ENCODE measurements at regions not wholly inside any gene's neighbourhood (a gene's known extent, or its start where the extent isn't known, plus 50 kb on each side); places are given as distances from the start of the nearest gene placed in this dataset.
A peak's percentile ranks its signal among the peaks of the same experiment; 100 is the strongest.

DNA sequence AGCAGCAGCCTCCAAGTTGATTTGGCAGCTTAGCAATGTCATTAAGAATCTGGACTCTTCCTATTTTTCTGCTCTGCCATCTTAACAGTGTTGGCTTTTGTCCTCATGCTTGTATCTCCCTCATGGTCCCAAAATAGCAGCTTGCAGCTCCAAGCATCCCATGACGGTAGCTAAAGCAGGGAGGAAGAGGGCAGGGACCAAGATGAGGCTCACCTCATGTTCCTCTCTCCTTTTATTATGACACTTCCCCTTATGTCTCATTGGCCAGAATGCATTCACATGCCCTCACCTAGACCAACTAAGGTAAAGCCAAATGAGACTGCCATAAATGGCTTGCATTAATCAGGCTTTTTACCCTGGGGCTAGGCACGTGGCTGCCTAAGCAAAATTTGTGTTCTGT is 382.4 kb downstream of the SHQ1 start:
- no peaks in the 10 kb centered on the region for H3K36me3 Mint-ChIP-seq
- no peaks in the 10 kb centered on the region for H3K4me1 Mint-ChIP-seq
- H3K4me3 Mint-ChIP-seq, result no peak overlapping the region
- DNase-seq, result no peak
- no peaks in the 10 kb centered on the region for H3K9me3 Mint-ChIP-seq
- peaks cover 12 to 13% of the 10 kb centered on the region in 2 donors for H3K27me3 Mint-ChIP-seq
- Histone ChIP-seq H3K4me3 (ENCODE audit: low read length) (no peak overlapping the region), H3K9me3 (ENCODE audit: low read length) (no peaks in the 10 kb centered on the region), H3K4me1 (ENCODE audit: insufficient read depth, low read length) (no peaks in the 10 kb centered on the region), H3K36me3 (ENCODE audit: insufficient read depth, low read length) (no peaks in the 10 kb centered on the region), H3K27me3 (ENCODE audit: insufficient read depth, low read length, poor library complexity, severe bottlenecking) (no peaks in the 10 kb centered on the region), H3K27ac (ENCODE audit: low read depth, low read length) (no peak overlapping the region)
- no peak overlapping the region for H3K27ac Mint-ChIP-seq
- ChIA-PET POLR2A (no interaction called here), CTCF (no interaction called here)

GRCh38 chr3:72463083-72463482 is 385.2 kb downstream of the SHQ1 start:
- DNase-seq, result no peak
- no peaks in the 10 kb centered on the region for H3K9me3 ChIP-seq (ENCODE audit: low read length)
- no peak overlapping the region for H3K27ac ChIP-seq (ENCODE audit: low read depth, low read length)
- ChIA-PET CTCF (no interaction called here), POLR2A (no interaction called here)
- no peaks in the 10 kb centered on the region for H3K4me1 Mint-ChIP-seq
- H3K36me3 Mint-ChIP-seq, result no peaks in the 10 kb centered on the region
- no peaks in the 10 kb centered on the region for H3K27me3 ChIP-seq (ENCODE audit: insufficient read depth, low read length, poor library complexity, severe bottlenecking)
- H3K9me3 Mint-ChIP-seq, result no peaks in the 10 kb centered on the region
- no peaks in the 10 kb centered on the region for H3K4me1 ChIP-seq (ENCODE audit: insufficient read depth, low read length)
- H3K27ac Mint-ChIP-seq, result no peak overlapping the region
- H3K36me3 ChIP-seq (ENCODE audit: insufficient read depth, low read length), result no peaks in the 10 kb centered on the region
- H3K27me3 Mint-ChIP-seq, result peaks cover 10 to 23% of the 10 kb centered on the region in 2 donors
- no peak overlapping the region for H3K4me3 Mint-ChIP-seq
- H3K4me3 ChIP-seq (ENCODE audit: low read length), result no peak overlapping the region

- Mint-ChIP-seq H3K4me1 (no peaks in the 10 kb centered on the region), H3K36me3 (no peaks in the 10 kb centered on the region), H3K27ac (peak overlapping the region in 1 of 8 donors; percentile 67), H3K4me3 (no peak overlapping the region), H3K27me3 (peaks cover 10 to 23% of the 10 kb centered on the region in 2 donors), H3K9me3 (no peaks in the 10 kb centered on the region)
- Histone ChIP-seq H3K4me3 (ENCODE audit: low read length) (no peak overlapping the region), H3K4me1 (ENCODE audit: insufficient read depth, low read length) (no peaks in the 10 kb centered on the region), H3K36me3 (ENCODE audit: insufficient read depth, low read length) (no peaks in the 10 kb centered on the region), H3K27ac (ENCODE audit: low read depth, low read length) (no peak overlapping the region), H3K27me3 (ENCODE audit: insufficient read depth, low read length, poor library complexity, severe bottlenecking) (no peaks in the 10 kb centered on the region), H3K9me3 (ENCODE audit: low read length) (no peaks in the 10 kb centered on the region)
- ChIA-PET CTCF (no interaction called here), POLR2A (no interaction called here)
- DNase-seq, result no peak
Observed at GRCh38 chr3:72462595-72463011, 385.6 kb downstream of the SHQ1 start.

GRCh38 chr3:72461787-72462186 is 386.5 kb downstream of the SHQ1 start:
- Histone ChIP-seq H3K4me3 (ENCODE audit: low read length) (no peak overlapping the region), H3K27me3 (ENCODE audit: insufficient read depth, low read length, poor library complexity, severe bottlenecking) (no peaks in the 10 kb centered on the region), H3K9me3 (ENCODE audit: low read length) (no peaks in the 10 kb centered on the region), H3K4me1 (ENCODE audit: insufficient read depth, low read length) (no peaks in the 10 kb centered on the region), H3K36me3 (ENCODE audit: insufficient read depth, low read length) (no peaks in the 10 kb centered on the region), H3K27ac (ENCODE audit: low read depth, low read length) (no peak overlapping the region)
- Mint-ChIP-seq H3K4me3 (no peak overlapping the region), H3K9me3 (no peaks in the 10 kb centered on the region), H3K27ac (no peak overlapping the region), H3K4me1 (no peaks in the 10 kb centered on the region), H3K36me3 (no peaks in the 10 kb centered on the region), H3K27me3 (peaks cover 10 to 21% of the 10 kb centered on the region in 2 donors)
- ChIA-PET POLR2A (no interaction called here), CTCF (no interaction called here)
- no peak for DNase-seq

DNA sequence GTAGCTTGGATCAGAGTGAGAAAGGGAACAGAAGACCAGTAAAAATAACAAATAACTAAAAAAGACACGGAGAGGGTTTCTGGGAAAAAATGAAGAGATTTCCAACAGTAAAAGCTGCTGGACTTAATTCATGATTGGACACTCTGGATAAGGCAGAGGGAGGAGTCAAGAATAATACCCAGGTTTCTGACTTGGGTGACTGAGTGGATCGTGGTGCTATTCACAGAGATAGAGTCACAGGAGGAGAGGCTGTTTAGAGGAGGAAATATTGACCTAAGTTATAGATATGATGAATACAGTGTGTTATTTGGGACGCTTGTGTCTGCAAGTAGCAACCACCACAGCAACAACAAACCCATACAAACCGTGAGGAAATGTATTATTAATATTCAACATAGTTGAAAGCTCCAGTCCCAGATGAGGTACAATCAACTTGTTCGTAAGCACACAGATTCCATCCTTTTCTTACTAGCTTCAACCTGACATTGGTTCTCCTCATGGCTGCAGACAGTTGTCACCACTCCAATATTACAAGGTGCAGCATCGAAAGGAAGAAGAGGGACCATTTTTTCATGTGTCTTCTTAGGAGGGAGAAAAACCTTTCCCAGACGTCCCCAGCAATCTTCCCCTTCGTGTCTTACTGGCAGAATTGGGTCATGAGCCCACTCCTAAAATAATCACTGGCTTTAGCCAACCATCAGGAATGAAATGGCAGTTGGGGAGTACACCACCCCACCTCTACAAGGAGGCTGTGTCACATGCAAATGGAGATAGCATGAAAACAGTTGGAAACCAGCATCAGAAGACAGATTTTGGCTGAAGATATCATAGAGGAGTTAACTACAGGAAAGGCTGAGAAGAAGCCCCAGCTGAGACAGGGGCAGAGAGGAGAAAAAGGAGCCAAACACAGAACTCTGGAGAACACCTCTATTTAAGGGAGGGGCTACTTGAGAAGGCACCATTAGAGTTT is 387.8 kb downstream of the SHQ1 start:
- Mint-ChIP-seq H3K27me3 (peaks cover 10 to 19% of the 10 kb centered on the region in 2 donors), H3K4me3 (no peak overlapping the region), H3K4me1 (peaks cover 2 to 5% (median 2%) of the 10 kb centered on the region in 3 donors), H3K27ac (peak overlapping the region in 1 of 8 donors; percentile 5), H3K9me3 (no peaks in the 10 kb centered on the region), H3K36me3 (no peaks in the 10 kb centered on the region)
- Histone ChIP-seq H3K9me3 (ENCODE audit: low read length) (no peaks in the 10 kb centered on the region), H3K27ac (ENCODE audit: low read depth, low read length) (peak overlapping the region; percentile 38), H3K4me3 (ENCODE audit: low read length) (no peak overlapping the region), H3K4me1 (ENCODE audit: insufficient read depth, low read length) (no peaks in the 10 kb centered on the region), H3K36me3 (ENCODE audit: insufficient read depth, low read length) (no peaks in the 10 kb centered on the region), H3K27me3 (ENCODE audit: insufficient read depth, low read length, poor library complexity, severe bottlenecking) (no peaks in the 10 kb centered on the region)
- CTCF ChIA-PET, result no interaction called here
- POLR2A ChIA-PET, result no interaction called here
- DNase-seq, result no peak

DNA sequence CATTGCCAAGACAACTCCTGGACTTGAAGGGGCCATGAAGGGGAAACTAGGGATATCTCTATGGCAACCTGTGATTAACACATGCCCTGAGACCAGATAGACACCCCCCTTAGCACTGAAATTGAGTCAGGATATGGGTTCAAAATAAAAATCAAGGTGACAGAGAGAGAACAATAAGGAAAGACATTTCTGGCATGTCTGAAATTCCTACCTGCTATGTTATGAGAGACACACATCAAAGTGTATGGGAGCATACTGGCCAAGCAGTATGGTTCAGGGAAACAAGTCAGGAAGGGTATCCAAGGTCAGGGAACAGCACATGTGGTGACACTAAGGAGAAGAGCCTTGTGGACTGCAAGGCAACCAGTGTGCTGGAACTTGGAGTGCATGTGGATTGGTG is 388.7 kb downstream of the SHQ1 start:
- Histone ChIP-seq H3K9me3 (ENCODE audit: low read length) (no peaks in the 10 kb centered on the region), H3K36me3 (ENCODE audit: insufficient read depth, low read length) (no peaks in the 10 kb centered on the region), H3K27me3 (ENCODE audit: insufficient read depth, low read length, poor library complexity, severe bottlenecking) (no peaks in the 10 kb centered on the region), H3K4me1 (ENCODE audit: insufficient read depth, low read length) (no peaks in the 10 kb centered on the region), H3K27ac (ENCODE audit: low read depth, low read length) (no peak overlapping the region), H3K4me3 (ENCODE audit: low read length) (no peak overlapping the region)
- Mint-ChIP-seq H3K27me3 (peaks cover 10 to 19% of the 10 kb centered on the region in 2 donors), H3K4me3 (no peak overlapping the region), H3K36me3 (no peaks in the 10 kb centered on the region), H3K9me3 (no peaks in the 10 kb centered on the region), H3K27ac (no peak overlapping the region), H3K4me1 (peaks cover 2 to 10% (median 7%) of the 10 kb centered on the region in 3 donors)
- ChIA-PET CTCF (no interaction called here), POLR2A (no interaction called here)
- DNase-seq, result no peak

DNA sequence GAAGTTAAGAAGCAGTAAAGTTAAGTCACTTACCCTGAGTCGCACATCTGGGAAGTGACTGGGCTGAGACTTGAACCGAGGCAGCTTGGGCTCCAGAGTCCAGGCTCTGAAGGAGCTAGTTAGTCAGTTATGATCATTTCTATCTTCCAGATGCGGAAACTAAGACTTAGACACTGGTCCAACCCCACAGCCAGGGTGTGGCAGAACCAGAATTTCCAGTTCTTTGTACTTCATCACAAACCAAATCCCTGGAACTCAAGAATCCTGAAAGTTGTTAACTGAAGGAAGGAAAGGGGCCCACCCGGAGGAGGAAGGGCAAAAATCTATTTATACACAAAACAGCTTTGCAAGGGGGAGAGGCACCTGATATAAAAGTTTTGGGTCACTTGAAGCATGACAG is 389.9 kb downstream of the SHQ1 start:
- no peaks in the 10 kb centered on the region for H3K27me3 ChIP-seq (ENCODE audit: insufficient read depth, low read length, poor library complexity, severe bottlenecking)
- Mint-ChIP-seq H3K36me3 (no peaks in the 10 kb centered on the region), H3K4me1 (peaks cover 2 to 10% (median 7%) of the 10 kb centered on the region in 3 donors), H3K4me3 (no peak overlapping the region), H3K27ac (no peak overlapping the region), H3K9me3 (no peaks in the 10 kb centered on the region), H3K27me3 (peaks cover 10 to 19% of the 10 kb centered on the region in 2 donors)
- no peak for DNase-seq
- POLR2A ChIA-PET, result no interaction called here
- H3K9me3 ChIP-seq (ENCODE audit: low read length), result no peaks in the 10 kb centered on the region
- CTCF ChIA-PET, result interaction anchor here (1.1 kb wide), 1 partner anchor 24 kb away, joined by 4 read pairs; no protein-coding TSS in a partner anchor
- no peaks in the 10 kb centered on the region for H3K36me3 ChIP-seq (ENCODE audit: insufficient read depth, low read length)
- H3K4me3 ChIP-seq (ENCODE audit: low read length), result no peak overlapping the region
- no peaks in the 10 kb centered on the region for H3K4me1 ChIP-seq (ENCODE audit: insufficient read depth, low read length)
- no peak overlapping the region for H3K27ac ChIP-seq (ENCODE audit: low read depth, low read length)

DNA sequence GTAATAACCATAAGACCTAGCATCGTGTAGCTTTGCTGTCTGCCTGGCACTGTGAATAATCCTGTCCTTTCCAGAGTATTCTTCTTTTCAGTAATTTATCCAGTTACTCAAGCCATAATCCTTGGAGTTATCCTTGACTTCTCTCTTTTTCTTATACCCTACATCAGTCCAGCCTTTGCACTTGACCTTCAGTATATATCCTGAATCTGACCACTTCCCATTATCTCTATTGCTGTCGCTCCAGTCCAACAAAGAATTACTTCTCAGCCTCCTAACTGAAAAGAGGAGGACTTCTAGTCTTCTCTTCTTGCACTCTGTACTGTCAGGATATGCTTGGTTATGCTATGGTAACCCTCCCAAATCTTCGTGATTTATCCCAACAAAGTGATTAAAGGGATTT is 393.8 kb downstream of the SHQ1 start:
- Mint-ChIP-seq H3K9me3 (no peaks in the 10 kb centered on the region), H3K4me3 (peak overlapping the region in 1 of 7 donors; percentile 4), H3K27me3 (peaks cover 20 to 37% of the 10 kb centered on the region in 2 donors), H3K4me1 (peaks cover 2 to 10% (median 7%) of the 10 kb centered on the region in 3 donors), H3K27ac (no peak overlapping the region), H3K36me3 (peaks cover 0 to 2% (median 0%) of the 10 kb centered on the region in 3 donors)
- Histone ChIP-seq H3K4me3 (ENCODE audit: low read length) (no peak overlapping the region), H3K9me3 (ENCODE audit: low read length) (no peaks in the 10 kb centered on the region), H3K36me3 (ENCODE audit: insufficient read depth, low read length) (no peaks in the 10 kb centered on the region), H3K27ac (ENCODE audit: low read depth, low read length) (no peak overlapping the region), H3K27me3 (ENCODE audit: insufficient read depth, low read length, poor library complexity, severe bottlenecking) (no peaks in the 10 kb centered on the region), H3K4me1 (ENCODE audit: insufficient read depth, low read length) (no peaks in the 10 kb centered on the region)
- POLR2A ChIA-PET, result no interaction called here
- DNase-seq, result no peak
- CTCF ChIA-PET, result no interaction called here
